ENCODE measurements at regions not wholly inside any gene's neighbourhood (a gene's known extent, or its start where the extent isn't known, plus 50 kb on each side); places are given as distances from the start of the nearest gene placed in this dataset.

DNA sequence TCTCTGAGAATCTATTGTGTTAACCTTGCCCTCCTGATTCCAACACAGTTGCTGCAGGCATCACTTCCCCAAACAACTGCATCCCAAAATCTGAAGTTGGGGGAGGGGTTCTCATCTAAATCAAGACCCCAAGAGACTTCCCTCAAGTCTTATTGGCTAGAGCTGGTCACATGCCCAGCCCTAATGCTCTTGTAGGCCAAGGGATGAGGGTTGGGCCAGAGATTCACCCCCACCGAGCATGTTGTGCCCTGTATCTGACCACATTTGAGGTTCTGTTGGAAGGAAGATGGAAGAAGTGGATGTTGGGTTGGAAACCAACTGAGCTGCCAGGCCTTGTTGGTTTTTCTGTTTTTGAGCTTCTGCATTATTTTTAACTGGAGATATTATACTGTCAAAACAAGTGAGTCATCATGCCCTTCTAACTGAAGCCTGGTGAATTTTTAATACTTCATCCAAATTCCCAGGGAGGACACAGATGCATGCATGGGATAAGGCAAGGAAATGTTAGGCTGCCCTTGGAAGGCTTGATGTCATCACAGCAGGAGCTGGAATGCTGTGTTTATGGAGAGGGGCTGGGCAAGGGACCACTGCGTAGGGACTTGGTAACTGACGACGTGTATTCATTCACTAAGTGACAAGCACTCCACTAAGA lies 68.6 kb upstream of the CACUL1 start:
- Histone ChIP-seq H2BK20ac (ENCODE audit: low read length) (no peak overlapping the region), H3K14ac (ENCODE audit: insufficient read length) (no peak overlapping the region), H3K27me3 (replicated peaks in 1 of 4; ENCODE audit: control insufficient read depth in 3 of 4, extremely low read depth in 1 of 4, insufficient read depth in 3 of 4, low read length in 3 of 4) (no peaks in the 10 kb centered on the region), H3K27ac (ENCODE audit: low read depth, low read length) (no peak overlapping the region), H2BK120ac (replicated peaks; ENCODE audit: low read depth, low read length) (no peak overlapping the region), H3K4me3 (ENCODE audit: extremely low read depth in 1 of 4, insufficient read depth in 2 of 4, low read depth in 3 of 4, low read length in 4 of 4) (no peak overlapping the region), H4K8ac (ENCODE audit: extremely low read depth, insufficient read depth, low read length) (no peak overlapping the region), H3K79me1 (ENCODE audit: low read depth, low read length) (no peaks in the 10 kb centered on the region), H2AFZ (ENCODE audit: low read length) (no peak overlapping the region), H2AK5ac (ENCODE audit: low read depth, low read length) (no peak overlapping the region), H2BK12ac (ENCODE audit: low read depth, low read length) (no peak overlapping the region), H3K79me2 (ENCODE audit: control insufficient read depth in 1 of 2, insufficient read depth in 2 of 2, low read length in 2 of 2) (no peaks in the 10 kb centered on the region), H3K4ac (replicated peaks; ENCODE audit: insufficient read length, low read depth, low read length) (no peak overlapping the region), H4K5ac (ENCODE audit: insufficient read length, low read depth, low read length) (no peak overlapping the region), H3K23me2 (ENCODE audit: low read depth, low read length) (no peaks in the 10 kb centered on the region; the same call in 1 of the 2 replicates), H3K23ac (ENCODE audit: insufficient read length) (no peak overlapping the region), H3K18ac (ENCODE audit: extremely low read depth, low read length) (no peak overlapping the region), H4K91ac (replicated peaks; ENCODE audit: insufficient read length, low read length) (no peak overlapping the region), H3K56ac (replicated peaks; ENCODE audit: insufficient read length, low read depth, low read length) (no peak overlapping the region), H4K20me1 (replicated peaks in 1 of 2; ENCODE audit: control insufficient read depth in 1 of 2, insufficient read depth in 2 of 2, low read length in 2 of 2) (no peaks in the 10 kb centered on the region), H3K4me1 (replicated peaks in 1 of 4; ENCODE audit: control insufficient read depth in 3 of 4, insufficient read depth in 4 of 4, low read length in 3 of 4) (no peaks in the 10 kb centered on the region), H2BK5ac (ENCODE audit: low read depth, low read length) (no peak overlapping the region), H2BK15ac (ENCODE audit: low read length) (no peak overlapping the region), H3K9ac (replicated peaks in 1 of 4; ENCODE audit: extremely low read depth in 1 of 4, low read depth in 3 of 4, low read length in 3 of 4) (no peak overlapping the region), H3K4me2 (ENCODE audit: insufficient read depth in 1 of 2, low read depth in 2 of 2, low read length in 2 of 2) (no peak overlapping the region), H3K36me3 (ENCODE audit: control insufficient read depth in 2 of 4, insufficient read depth in 4 of 4, low read length in 3 of 4) (no peaks in the 10 kb centered on the region), H3K9me3 (ENCODE audit: insufficient read depth in 2 of 2, low read depth in 1 of 2, low read length in 1 of 2) (peaks cover 0 to 11% of the 10 kb centered on the region in 2 experiments; a peak in 3 of 4 replicates)
- DNase-seq (ENCODE audit: low read depth in 1 of 2, low spot score in 2 of 2) (no peak), FAIRE-seq (no peak)
- WGBS, 2 experiments (ENCODE audit: extremely low coverage in 1 of 2, insufficient coverage in 1 of 2, insufficient read length in 1 of 2, insufficient replicate concordance in 2 of 2, low coverage in 1 of 2, low lambda C conversion rate in 2 of 2, missing lambda C conversion rate in 1 of 2): 90% methylated on average over 4 of the region's 4 CpGs; no CpG with 5 or more reads in 1 of the 2 experiments
- CTCF ChIA-PET (ENCODE audit: partially characterized antibody): interaction anchor here (0.7 to 1.8 kb wide), 7 partner anchors 9 to 298 kb away, joined by 3 to 8 read pairs (median 3); no protein-coding TSS in a partner anchor
- POLR2A ChIA-PET (ENCODE audit: partially characterized antibody): no interaction called here
- TF ChIP-seq CTBP2 (IDR thresholded peaks at IDR 0.05; ENCODE audit: borderline replicate concordance, insufficient read depth, insufficient read length, low read length) (no peak), POLR2AphosphoS5 (IDR thresholded peaks at IDR 0.05; ENCODE audit: low read depth, low read length) (no peak), TAF1 (IDR thresholded peaks at IDR 0.05; ENCODE audit: low read depth, low read length) (no peak), SP4 (IDR thresholded peaks at IDR 0.05; ENCODE audit: low read length) (no peak), CHD1 (IDR thresholded peaks at IDR 0.05; ENCODE audit: low read depth, low read length) (no peak), KDM4A (IDR thresholded peaks at IDR 0.05; ENCODE audit: low read depth, low read length, severe bottlenecking) (no peak), GTF2F1 (IDR thresholded peaks at IDR 0.05; ENCODE audit: borderline replicate concordance, low read depth, low read length) (no peak), USF2 (IDR thresholded peaks at IDR 0.05; ENCODE audit: low read length) (no peak), RFX5 (IDR thresholded peaks at IDR 0.05; ENCODE audit: borderline replicate concordance, low read depth, low read length) (no peak), MAFK (IDR thresholded peaks at IDR 0.05; ENCODE audit: low read depth, low read length) (no peak), HDAC2 (IDR thresholded peaks at IDR 0.05; ENCODE audit: borderline replicate concordance in 1 of 2, low read depth in 2 of 2, low read length in 2 of 2) (no peak)
- TF ChIP-seq, protein P1, sequence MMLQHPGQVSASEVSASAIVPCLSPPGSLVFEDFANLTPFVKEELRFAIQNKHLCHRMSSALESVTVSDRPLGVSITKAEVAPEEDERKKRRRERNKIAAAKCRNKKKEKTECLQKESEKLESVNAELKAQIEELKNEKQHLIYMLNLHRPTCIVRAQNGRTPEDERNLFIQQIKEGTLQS (IDR thresholded peaks at IDR 0.05; ENCODE audit: insufficient read depth, low read depth, low read length): no peak

All from H1 (cell line).